ENCODE measurements at regions not wholly inside any gene's neighbourhood (a gene's known extent, or its start where the extent isn't known, plus 50 kb on each side); places are given as distances from the start of the nearest gene placed in this dataset.

- Histone ChIP-seq H3K4me1 (ENCODE audit: insufficient read depth) (no peaks in the 10 kb centered on the region), H3K9me3 (ENCODE audit: low read depth) (no peaks in the 10 kb centered on the region), H3K4me3 (no peak overlapping the region), H3K27ac (no peak overlapping the region), H3K4me2 (no peak overlapping the region), H4K20me1 (ENCODE audit: insufficient read depth, poor library complexity, severe bottlenecking) (no peaks in the 10 kb centered on the region), H2AFZ (no peak overlapping the region), H3K27me3 (no peaks in the 10 kb centered on the region), H3K79me2 (no peaks in the 10 kb centered on the region), H3K9me2 (replicated peaks; ENCODE audit: insufficient read depth) (no peaks in the 10 kb centered on the region), H3K36me3 (replicated peaks; ENCODE audit: insufficient read depth, low read depth) (no peaks in the 10 kb centered on the region)
- no peak for DNase-seq (ENCODE audit: low spot score)
- WGBS (ENCODE audit: low lambda C conversion rate, missing lambda C conversion rate): 93% methylated on average over 7 of the region's 7 CpGs
- TF ChIP-seq CTCF (IDR thresholded peaks at IDR 0.05; ENCODE audit: poor library complexity) (no peak), EZH2 (IDR thresholded peaks at IDR 0.05; ENCODE audit: borderline replicate concordance) (no peak), EZH2phosphoT487 (IDR thresholded peaks at IDR 0.05; ENCODE audit: low read depth, severe bottlenecking, unreplicated experiment) (no peak)
Measured at GRCh38 chr13:50277906-50278305, 262.7 kb downstream of the KCNRG start.

GRCh38 chr13:50280441-50280937 lies 265.2 kb downstream of the KCNRG start:
- WGBS (ENCODE audit: low lambda C conversion rate, missing lambda C conversion rate): 100% methylated on average over 4 of the region's 4 CpGs
- no peak overlapping the region for H2AFZ ChIP-seq

GRCh38 chr13:50282016-50282415 lies 266.8 kb downstream of the KCNRG start:
- DNase-seq (ENCODE audit: low spot score): no peak
- Histone ChIP-seq H3K9me2 (replicated peaks; ENCODE audit: insufficient read depth) (no peaks in the 10 kb centered on the region), H4K20me1 (ENCODE audit: insufficient read depth, poor library complexity, severe bottlenecking) (no peaks in the 10 kb centered on the region), H3K27ac (no peak overlapping the region), H3K27me3 (no peaks in the 10 kb centered on the region), H2AFZ (no peak overlapping the region), H3K79me2 (no peaks in the 10 kb centered on the region), H3K4me2 (no peak overlapping the region), H3K4me1 (ENCODE audit: insufficient read depth) (no peaks in the 10 kb centered on the region), H3K9me3 (ENCODE audit: low read depth) (no peaks in the 10 kb centered on the region), H3K4me3 (no peak overlapping the region), H3K36me3 (replicated peaks; ENCODE audit: insufficient read depth, low read depth) (no peaks in the 10 kb centered on the region)
- TF ChIP-seq EZH2 (IDR thresholded peaks at IDR 0.05; ENCODE audit: borderline replicate concordance) (no peak), EZH2phosphoT487 (IDR thresholded peaks at IDR 0.05; ENCODE audit: low read depth, severe bottlenecking, unreplicated experiment) (no peak), CTCF (IDR thresholded peaks at IDR 0.05; ENCODE audit: poor library complexity) (no peak)

More at GRCh38 chr13:50280441-50280937, 265.2 kb downstream of the KCNRG start:
- Histone ChIP-seq H3K4me3 (no peak overlapping the region), H3K27me3 (no peaks in the 10 kb centered on the region), H3K36me3 (replicated peaks; ENCODE audit: insufficient read depth, low read depth) (no peaks in the 10 kb centered on the region), H3K9me2 (replicated peaks; ENCODE audit: insufficient read depth) (no peaks in the 10 kb centered on the region), H4K20me1 (ENCODE audit: insufficient read depth, poor library complexity, severe bottlenecking) (no peaks in the 10 kb centered on the region), H3K4me1 (ENCODE audit: insufficient read depth) (no peaks in the 10 kb centered on the region), H3K9me3 (ENCODE audit: low read depth) (no peaks in the 10 kb centered on the region), H3K4me2 (no peak overlapping the region), H3K27ac (no peak overlapping the region), H3K79me2 (no peaks in the 10 kb centered on the region)
- no peak for DNase-seq (ENCODE audit: low spot score)
- no peak for TF ChIP-seq CTCF (IDR thresholded peaks at IDR 0.05; ENCODE audit: poor library complexity)

- no peak for TF ChIP-seq EZH2phosphoT487 (IDR thresholded peaks at IDR 0.05; ENCODE audit: low read depth, severe bottlenecking, unreplicated experiment)
- no peak for TF ChIP-seq EZH2 (IDR thresholded peaks at IDR 0.05; ENCODE audit: borderline replicate concordance)
- no peak for TF ChIP-seq CTCF (IDR thresholded peaks at IDR 0.05; ENCODE audit: poor library complexity)
- Histone ChIP-seq H3K4me2 (no peak overlapping the region), H3K9me2 (replicated peaks; ENCODE audit: insufficient read depth) (no peaks in the 10 kb centered on the region)
Measured at GRCh38 chr13:50283017-50283416, 267.8 kb downstream of the KCNRG start.

More at GRCh38 chr13:50283017-50283416, 267.8 kb downstream of the KCNRG start:
- Histone ChIP-seq H4K20me1 (ENCODE audit: insufficient read depth, poor library complexity, severe bottlenecking) (no peaks in the 10 kb centered on the region), H2AFZ (no peak overlapping the region), H3K27me3 (no peaks in the 10 kb centered on the region), H3K4me3 (no peak overlapping the region), H3K27ac (no peak overlapping the region), H3K4me1 (ENCODE audit: insufficient read depth) (no peaks in the 10 kb centered on the region), H3K36me3 (replicated peaks; ENCODE audit: insufficient read depth, low read depth) (no peaks in the 10 kb centered on the region), H3K79me2 (no peaks in the 10 kb centered on the region), H3K9me3 (ENCODE audit: low read depth) (no peaks in the 10 kb centered on the region)
- WGBS (ENCODE audit: low lambda C conversion rate, missing lambda C conversion rate): 74% methylated on average over 2 of the region's 2 CpGs
- DNase-seq (ENCODE audit: low spot score): no peak

Measured in hepatocyte (in vitro differentiated cells).